Peyer's patch (tissue), 4 donors: ENCODE measurements at regions not wholly inside any gene's neighbourhood (a gene's known extent, or its start where the extent isn't known, plus 50 kb on each side); places are given as distances from the start of the nearest gene placed in this dataset.

Source experiments
- DNase-seq, 3 donors: peaks; one replicate each; pipeline ENCODE4 v3.0.0-alpha.2; 2017 to 2019
- H3K27ac ChIP-seq, 4 donors: fragments of 200-600 bp; sonication (generic); one replicate each; pipeline ENCODE4 v1.5.1; 2016 to 2019
- H3K27me3 ChIP-seq, 2 donors: fragments of 200-600 bp; sonication (generic); one replicate each; pipeline ENCODE4 v1.5.1; 2019
- H3K36me3 ChIP-seq, 3 donors: fragments of 200-600 bp; sonication (generic); one replicate each; pipeline ENCODE4 v1.5.1; 2016 to 2019
- H3K4me1 ChIP-seq, 4 donors: fragments of 200-600 bp; sonication (generic); one replicate each; pipeline ENCODE4 v1.5.1; 2016 to 2019
- H3K4me3 ChIP-seq, 4 donors: fragments of 200-600 bp; sonication (generic); 1 replicate in 3 of 4; 2 replicates in 1 of 4; pipeline ENCODE4 v1.5.1; 2016 to 2019; ENCODE audit warnings: mild to moderate bottlenecking in 1 of 4
- H3K9me3 ChIP-seq, 4 donors: fragments of 200-600 bp; sonication (generic); one replicate each; pipeline ENCODE4 v1.5.1; 2016 to 2019; ENCODE audit warnings: mild to moderate bottlenecking in 1 of 4
- POLR2A ChIP-seq, 2 donors: fragments of 450-650 bp; IDR thresholded peaks; one replicate each; pipeline ENCODE4 v1.5.1; 2017; ENCODE audit warnings: antibody characterized with exemption in 2 of 2, mild to moderate bottlenecking in 2 of 2, moderate library complexity in 2 of 2
- TF ChIP-seq, protein P1 (sequence below), 6 experiments: fragments of 450-650 bp in 4 of 6; fragments of 200-600 bp in 2 of 6; sonication (generic) in 1 of 6; IDR thresholded peaks; one replicate each; pipeline ENCODE4 v1.5.1; 2017 to 2019; ENCODE audit warnings: antibody characterized with exemption in 6 of 6, mild to moderate bottlenecking in 3 of 6, moderate library complexity in 1 of 6

DNA sequence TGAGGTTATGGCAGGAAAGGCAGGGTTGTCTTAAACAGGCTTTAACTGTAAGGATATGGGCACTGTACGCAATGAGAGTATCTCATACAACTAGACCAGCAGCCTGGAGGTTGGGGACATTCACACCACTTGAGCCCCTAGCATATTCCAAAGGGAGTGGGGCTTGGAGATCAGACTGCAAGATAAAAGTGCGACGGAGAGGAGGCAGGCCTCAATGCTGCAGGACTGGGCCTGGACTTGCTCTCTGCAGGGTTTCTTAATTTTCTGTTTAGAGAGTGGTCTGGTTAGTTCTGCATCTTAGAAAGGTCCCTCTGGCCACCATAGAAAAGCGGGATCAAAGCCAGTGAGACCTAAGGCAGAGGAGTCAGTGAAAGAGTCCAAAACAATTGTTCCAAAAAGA, 357.7 kb upstream of the NR2F2 start:
- Histone ChIP-seq H3K27ac (no peak overlapping the region), H3K4me1 (no peaks in the 10 kb centered on the region), H3K36me3 (no peaks in the 10 kb centered on the region), H3K9me3 (no peaks in the 10 kb centered on the region), H3K4me3 (no peak overlapping the region), H3K27me3 (no peaks in the 10 kb centered on the region)
- TF ChIP-seq POLR2A (IDR thresholded peaks at IDR 0.05): no peak
- TF ChIP-seq, protein P1, sequence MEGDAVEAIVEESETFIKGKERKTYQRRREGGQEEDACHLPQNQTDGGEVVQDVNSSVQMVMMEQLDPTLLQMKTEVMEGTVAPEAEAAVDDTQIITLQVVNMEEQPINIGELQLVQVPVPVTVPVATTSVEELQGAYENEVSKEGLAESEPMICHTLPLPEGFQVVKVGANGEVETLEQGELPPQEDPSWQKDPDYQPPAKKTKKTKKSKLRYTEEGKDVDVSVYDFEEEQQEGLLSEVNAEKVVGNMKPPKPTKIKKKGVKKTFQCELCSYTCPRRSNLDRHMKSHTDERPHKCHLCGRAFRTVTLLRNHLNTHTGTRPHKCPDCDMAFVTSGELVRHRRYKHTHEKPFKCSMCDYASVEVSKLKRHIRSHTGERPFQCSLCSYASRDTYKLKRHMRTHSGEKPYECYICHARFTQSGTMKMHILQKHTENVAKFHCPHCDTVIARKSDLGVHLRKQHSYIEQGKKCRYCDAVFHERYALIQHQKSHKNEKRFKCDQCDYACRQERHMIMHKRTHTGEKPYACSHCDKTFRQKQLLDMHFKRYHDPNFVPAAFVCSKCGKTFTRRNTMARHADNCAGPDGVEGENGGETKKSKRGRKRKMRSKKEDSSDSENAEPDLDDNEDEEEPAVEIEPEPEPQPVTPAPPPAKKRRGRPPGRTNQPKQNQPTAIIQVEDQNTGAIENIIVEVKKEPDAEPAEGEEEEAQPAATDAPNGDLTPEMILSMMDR (IDR thresholded peaks at IDR 0.05): no peak
- no peak for DNase-seq

DNA sequence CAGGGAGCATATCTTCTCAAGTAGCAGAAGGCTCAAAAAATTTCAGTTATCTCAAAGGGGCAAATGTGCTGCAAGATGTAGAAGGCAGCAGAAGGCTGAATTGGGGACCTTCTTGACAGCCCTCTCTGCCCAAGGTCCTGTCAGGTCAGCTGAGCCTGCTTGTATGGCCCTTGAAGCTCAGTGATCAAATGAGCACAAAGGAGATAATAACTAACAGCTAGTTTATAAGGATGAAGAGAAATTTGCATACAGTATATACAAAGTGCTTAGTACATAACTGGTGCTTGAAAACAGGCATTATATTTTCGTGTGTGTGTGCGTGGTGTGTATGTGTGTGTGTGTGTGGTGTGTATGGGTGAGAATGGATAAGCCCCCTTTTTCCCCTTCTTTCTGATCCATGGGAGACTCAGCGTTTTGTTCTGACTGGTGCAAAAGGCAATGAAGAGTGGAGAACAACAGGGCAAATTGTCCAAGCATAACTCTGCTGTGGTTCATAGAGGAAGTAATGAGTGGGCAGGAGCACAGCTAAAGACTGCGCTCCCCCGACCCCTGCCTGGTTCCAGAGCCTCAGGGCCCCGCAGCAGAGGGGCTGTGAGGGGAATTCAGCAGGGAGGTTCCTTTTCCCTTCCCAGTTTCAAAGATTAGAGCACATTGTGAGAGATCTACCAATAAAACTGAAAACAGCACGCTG, 356.8 kb upstream of the NR2F2 start:
- H3K9me3 ChIP-seq: no peaks in the 10 kb centered on the region
- no peaks in the 10 kb centered on the region for H3K4me1 ChIP-seq
- H3K36me3 ChIP-seq: no peaks in the 10 kb centered on the region
- no peak for DNase-seq
- no peak overlapping the region for H3K4me3 ChIP-seq
- no peak overlapping the region for H3K27ac ChIP-seq
- H3K27me3 ChIP-seq: no peaks in the 10 kb centered on the region
- TF ChIP-seq POLR2A (IDR thresholded peaks at IDR 0.05): no peak
- TF ChIP-seq, protein P1 (IDR thresholded peaks at IDR 0.05): no peak

DNA sequence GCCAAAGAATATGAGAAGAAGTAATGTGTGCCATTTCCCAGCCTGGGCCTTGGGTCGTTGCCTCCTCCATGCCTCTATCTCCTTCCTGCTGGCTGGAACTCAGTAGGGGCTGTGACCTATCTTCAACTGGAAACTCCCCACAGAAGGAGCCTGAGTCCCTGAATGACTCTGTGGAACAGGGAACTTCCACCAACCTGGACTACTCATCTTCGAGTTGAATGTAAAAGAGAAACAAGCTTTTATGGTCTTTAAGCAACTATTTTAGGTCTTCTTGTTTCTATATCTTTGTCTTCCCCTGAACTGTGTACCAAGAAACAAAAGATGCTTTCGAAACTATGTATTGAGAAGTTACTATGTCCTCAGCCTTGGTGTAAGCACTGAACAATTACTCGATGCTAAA, 355.3 kb upstream of the NR2F2 start:
- TF ChIP-seq POLR2A (IDR thresholded peaks at IDR 0.05): no peak
- TF ChIP-seq, protein P1 (IDR thresholded peaks at IDR 0.05): no peak
- H3K27ac ChIP-seq: no peak overlapping the region
- H3K36me3 ChIP-seq: no peaks in the 10 kb centered on the region
- DNase-seq: no peak
- no peak overlapping the region for H3K4me3 ChIP-seq
- no peaks in the 10 kb centered on the region for H3K27me3 ChIP-seq
- no peaks in the 10 kb centered on the region for H3K4me1 ChIP-seq
- no peaks in the 10 kb centered on the region for H3K9me3 ChIP-seq

DNA sequence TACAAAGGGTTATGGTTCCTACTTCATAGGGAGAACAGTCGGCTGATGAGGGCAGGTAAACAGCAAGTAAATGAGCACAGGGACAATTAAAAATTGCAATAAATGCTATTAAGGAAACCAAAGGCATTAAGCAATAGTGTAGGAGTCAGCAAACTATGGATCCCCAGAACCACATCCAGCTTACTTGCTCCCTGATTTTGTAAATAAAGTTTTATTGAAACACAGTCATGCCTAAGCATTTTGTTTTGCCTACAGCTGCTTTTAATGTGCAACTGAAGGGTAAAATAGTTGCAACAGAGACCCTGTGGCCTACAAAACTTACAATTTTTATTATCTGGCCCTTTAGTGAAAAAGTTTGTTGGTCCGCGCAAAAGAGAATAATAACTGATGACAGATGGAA, 351.2 kb upstream of the NR2F2 start:
- no peak for DNase-seq
- H3K27ac ChIP-seq: no peak overlapping the region
- H3K4me3 ChIP-seq: no peak overlapping the region
- no peaks in the 10 kb centered on the region for H3K4me1 ChIP-seq
- no peaks in the 10 kb centered on the region for H3K36me3 ChIP-seq
- H3K27me3 ChIP-seq: no peaks in the 10 kb centered on the region
- H3K9me3 ChIP-seq: no peaks in the 10 kb centered on the region
- TF ChIP-seq, protein P1 (IDR thresholded peaks at IDR 0.05): no peak
- TF ChIP-seq POLR2A (IDR thresholded peaks at IDR 0.05): no peak

DNA sequence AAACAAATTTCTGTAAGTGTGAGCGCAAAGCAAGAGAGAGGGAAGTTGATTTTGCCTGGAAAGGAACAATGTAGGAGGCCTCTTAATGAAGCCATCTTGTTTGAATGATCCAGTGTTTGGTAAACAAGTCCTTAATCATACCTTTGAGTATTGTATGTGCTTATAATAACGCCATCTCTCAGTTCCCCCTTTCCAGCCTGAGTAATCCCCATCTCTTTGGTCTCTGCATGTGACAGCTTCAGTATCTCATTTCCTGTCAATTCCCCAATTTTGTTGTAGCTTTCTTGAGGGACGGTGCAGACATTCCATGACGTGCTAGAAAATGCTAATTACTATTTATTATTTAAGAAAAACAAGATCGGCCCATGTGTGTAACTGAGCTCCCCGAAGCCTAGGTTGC, 349.3 kb upstream of the NR2F2 start:
- no peak overlapping the region for H3K27ac ChIP-seq
- no peaks in the 10 kb centered on the region for H3K36me3 ChIP-seq
- DNase-seq: no peak
- TF ChIP-seq POLR2A (IDR thresholded peaks at IDR 0.05): no peak
- TF ChIP-seq, protein P1 (IDR thresholded peaks at IDR 0.05): no peak
- no peaks in the 10 kb centered on the region for H3K27me3 ChIP-seq
- H3K4me3 ChIP-seq: no peak overlapping the region
- H3K4me1 ChIP-seq: no peaks in the 10 kb centered on the region
- no peaks in the 10 kb centered on the region for H3K9me3 ChIP-seq

DNA sequence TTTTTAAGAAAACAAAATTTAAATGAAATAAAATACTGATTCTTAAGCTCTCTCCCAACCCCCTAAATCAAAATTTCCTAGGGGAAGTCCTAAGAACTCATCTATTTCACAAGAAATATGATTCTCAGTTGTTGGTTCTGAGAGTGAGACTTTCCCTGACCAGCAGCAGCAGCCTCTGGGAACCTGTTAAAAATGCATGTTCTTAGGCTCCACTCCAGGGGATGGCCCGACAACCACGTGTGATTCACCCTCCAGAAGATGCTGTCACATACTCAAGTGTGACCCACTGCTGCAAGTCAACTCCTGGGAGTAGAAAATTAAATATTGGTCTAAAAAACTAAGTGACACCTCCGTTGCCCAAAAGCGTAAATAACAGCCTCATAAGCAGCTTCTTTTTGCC, 343.2 kb upstream of the NR2F2 start:
- Histone ChIP-seq H3K9me3 (no peaks in the 10 kb centered on the region), H3K36me3 (no peaks in the 10 kb centered on the region), H3K4me3 (no peak overlapping the region), H3K27ac (no peak overlapping the region), H3K27me3 (no peaks in the 10 kb centered on the region), H3K4me1 (no peaks in the 10 kb centered on the region)
- no peak for DNase-seq
- no peak for TF ChIP-seq POLR2A (IDR thresholded peaks at IDR 0.05)
- TF ChIP-seq, protein P1 (IDR thresholded peaks at IDR 0.05): no peak
